Activated naive CD8-positive, alpha-beta T cell treated with anti-CD3 and anti-CD28 coated beads, Interleukin-2, amount 50 U/mL, for 16 hours (primary cell): ENCODE measurements at regions not wholly inside any gene's neighbourhood (a gene's known extent, or its start where the extent isn't known, plus 50 kb on each side); places are given as distances from the start of the nearest gene placed in this dataset.

Experiments
- DNase-seq: peaks from one replicate; pipeline ENCODE4 v3.0.0-alpha.2; 2020; ENCODE audit warnings: low read depth, low spot score

DNA sequence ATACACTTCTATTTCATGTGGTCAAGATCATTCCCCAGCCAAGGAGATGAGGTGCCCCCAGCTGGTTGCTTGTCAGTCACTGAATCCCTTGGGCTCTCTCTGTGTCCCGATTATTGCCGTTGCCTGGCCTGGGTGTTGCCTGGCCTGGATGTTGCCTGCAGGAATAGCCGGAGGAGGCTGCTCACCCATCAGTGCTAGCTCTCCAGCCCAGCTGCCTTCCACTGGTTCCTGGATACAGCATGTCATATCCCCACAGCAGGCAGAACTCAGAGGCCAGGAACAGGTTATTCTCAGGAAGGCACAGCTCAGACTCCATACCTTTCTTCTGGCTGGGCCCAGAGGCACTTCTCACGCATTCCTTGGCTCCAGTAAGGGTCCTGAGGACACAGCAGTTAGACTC, 542.1 kb upstream of the MGMT start:
- no peak for DNase-seq

DNA sequence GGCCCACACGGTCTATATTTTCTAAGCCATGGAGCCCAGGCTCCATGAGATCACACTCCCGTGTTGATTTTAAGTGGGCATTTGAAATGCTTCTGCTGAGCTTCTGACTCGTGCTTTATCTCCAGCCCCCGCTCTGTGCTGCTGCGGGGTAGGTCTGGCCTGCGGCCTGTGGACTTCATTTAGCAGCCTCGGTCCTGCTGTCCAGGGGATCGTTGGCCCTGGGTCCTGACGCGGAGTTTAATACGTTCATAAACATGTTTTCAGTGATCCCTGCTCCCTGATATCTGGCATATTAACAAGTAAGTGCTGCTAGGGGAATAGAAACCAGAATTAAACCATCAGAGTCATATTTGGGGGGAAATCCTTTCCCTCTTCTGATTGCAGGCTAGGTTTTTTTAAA, 540.3 kb upstream of the MGMT start:
- no peak for DNase-seq

DNA sequence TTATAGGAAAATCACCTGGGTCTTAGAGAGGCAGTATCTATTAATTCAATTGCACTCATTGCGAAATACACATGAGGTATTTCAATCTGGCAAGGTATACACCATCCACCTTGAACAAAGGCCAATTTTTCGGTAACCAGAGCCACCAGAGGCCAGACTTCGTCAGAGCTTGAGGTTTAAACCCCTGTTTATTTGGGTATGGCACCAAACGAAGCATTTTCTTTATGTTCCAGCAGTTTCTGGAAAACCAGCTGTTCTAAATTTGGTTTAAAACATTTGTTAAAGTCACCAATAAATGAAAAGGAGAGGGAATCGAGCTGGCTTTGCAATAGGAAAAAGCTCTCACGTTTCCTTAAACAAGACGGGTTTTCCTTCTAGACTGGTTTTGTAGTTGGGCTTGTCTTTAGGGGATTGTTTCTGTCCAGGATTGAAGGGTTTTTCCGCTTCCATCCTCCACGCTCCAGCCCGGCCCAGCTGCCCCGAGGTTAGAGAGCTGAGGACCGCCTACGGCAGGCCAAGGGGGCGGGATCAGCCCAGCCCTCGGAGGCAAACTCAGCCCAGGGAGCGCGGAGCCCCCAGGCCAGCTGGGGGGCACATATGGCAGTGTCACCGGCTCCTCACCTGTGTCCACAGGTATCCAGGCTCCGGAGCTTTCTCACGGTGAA, 539.4 kb upstream of the MGMT start:
- DNase-seq, result no peak

DNA sequence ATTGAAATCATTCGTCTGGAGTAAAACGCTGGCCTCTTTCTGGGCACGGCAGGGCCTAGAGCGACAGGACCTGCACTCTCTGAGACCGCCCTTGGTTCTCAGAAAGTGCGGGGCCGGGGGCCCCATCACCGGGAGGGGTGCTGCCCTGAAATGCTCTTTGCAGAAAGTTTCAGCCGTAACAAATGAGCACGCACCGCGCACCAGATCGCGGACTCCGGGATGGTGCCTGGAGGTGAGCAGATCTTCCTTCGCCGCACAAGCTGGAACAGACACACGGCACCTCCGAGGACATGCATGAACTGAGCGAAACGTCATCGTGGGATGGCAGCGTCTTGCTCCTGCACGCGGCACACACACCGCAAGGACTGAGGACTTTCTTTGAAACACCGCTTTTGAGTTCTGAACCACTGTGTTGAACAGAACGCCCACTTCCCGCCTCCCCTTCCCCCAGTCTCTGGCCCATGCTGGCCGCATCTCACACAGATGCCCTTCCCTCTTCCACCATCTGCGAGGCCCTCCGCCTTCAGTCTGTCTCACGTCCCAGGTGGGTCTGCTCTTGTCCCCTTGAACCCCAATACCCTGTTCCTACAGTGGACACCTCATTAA, 538.7 kb upstream of the MGMT start:
- no peak for DNase-seq

DNA sequence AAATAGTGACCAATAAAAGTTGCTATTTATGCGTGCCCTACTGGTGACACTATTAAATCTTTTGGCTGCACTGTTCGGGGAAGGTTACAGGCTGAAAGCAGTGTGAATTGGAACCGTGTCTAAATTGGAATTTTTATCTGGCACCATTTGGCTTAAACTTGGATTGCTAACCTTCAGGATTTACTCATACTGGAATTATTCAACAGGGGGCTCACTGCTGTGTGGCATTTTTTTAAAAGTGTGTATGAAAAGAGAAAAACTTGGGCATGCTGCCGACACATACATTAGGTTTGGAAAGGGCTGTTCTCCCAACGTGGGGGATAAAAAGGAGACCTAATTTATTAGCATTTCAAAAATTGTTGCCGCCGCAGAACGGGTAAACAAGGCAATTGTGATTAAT, 537.9 kb upstream of the MGMT start:
- DNase-seq, result no peak

DNA sequence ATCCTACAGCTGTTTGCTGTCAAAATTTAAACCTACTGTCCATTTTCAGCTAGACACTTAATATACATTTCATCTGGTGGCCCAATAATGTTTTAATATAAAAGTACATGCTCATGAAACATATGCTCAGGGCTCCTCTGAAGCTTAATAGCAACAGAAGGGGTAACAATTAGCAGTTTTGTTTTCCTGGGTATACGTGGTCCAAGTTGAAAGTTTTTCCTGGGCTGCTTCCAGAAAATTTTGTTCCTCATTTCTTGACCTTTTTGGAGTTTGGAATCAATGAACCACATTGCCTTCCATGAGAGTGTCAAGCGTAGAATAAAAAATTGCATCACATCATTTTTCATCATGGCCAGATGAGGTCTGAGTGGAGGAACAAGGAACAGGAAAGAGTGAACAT, 537.3 kb upstream of the MGMT start:
- DNase-seq, result no peak

DNA sequence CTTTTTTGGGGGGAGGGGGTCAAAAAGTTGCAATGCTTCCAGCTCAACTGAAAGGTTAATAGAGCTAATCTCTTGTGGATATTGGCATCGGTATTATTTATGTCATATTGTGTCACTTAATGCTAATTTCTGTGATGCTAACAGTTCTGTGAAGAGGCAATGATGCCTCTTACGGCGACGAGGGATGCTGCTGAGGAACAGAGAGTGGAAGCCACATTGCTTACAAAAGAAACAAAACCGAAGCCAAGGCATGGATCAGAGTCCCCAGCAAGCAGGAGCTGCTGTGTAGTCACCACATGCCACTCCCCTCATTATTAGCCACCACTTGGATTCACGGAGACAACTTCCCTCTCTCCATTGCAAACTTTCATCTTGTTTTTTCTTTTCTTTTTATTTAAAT, 536.5 kb upstream of the MGMT start:
- no peak for DNase-seq

DNA sequence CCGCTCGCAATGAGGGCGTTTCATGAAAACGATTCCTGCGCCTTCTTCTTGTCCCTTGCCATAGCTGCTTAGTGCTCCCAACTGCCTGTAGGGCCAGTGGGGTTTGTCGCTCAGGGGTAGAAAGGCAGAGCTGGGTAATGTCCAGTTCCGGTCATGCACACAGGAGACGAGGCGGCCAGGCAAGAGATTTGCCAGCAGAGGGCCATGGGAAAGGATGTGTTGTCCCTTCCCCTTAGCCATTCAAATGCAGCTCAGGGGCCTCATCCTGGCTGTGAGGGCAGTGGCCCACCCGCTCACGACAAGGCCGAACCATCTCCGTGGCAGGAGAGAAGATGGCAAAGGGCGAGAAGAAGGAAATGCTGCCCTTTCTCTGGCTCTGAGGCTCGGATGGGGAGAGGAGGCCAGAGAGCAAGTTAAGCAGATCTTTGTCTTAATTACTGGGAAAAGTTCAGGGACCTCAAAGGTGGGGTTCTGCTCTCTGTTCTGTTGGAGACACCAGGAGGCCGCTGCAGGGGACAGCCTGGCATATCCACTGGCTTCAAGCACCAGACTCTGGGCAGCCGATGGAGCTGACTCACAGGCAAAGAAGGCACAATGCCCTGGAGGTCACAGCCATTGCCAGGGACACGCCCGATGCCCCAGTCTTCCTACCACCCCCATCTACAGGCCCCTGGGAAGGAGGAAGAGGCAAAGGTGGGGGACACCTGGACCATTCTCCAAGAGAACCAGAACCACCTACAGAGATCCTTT, 534.8 kb upstream of the MGMT start:
- DNase-seq, result no peak

DNA sequence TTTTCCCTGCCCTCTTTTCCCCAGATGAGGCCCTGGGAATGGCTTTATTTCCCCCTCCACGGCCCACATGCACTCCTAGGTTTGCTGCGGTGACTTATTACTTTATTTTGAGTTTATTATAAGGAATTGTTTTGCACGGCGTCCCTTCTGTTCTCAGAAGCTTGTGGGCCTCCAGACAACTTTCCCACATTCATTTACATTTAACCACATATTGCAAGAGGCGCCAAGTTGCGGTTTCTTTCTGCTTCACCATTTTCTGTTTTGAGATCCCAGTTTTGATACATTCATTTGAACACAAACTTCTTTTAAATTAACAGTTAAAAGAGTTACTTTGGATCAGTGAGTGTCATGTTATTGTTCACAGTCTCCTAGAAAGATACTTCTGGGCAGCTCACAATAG, 532.5 kb upstream of the MGMT start:
- no peak for DNase-seq

DNA sequence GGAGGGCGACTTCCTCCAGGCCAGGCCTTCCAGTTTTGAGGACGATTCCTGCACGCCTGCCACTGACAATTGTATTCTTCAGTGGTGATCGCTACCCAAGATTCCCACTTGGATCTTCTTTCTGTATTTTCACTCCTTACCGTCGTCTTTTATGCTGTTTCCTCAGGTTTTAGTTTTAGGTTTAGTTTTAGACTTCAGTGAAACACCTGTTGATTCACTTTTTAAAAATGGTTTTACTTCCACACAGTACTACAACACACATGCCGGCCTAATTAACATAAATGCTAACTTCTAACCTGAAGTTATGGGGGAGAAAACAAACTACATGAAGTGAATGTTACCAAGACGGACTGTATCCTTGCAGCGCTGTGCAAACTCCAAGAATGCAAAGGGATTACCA, 530.6 kb upstream of the MGMT start:
- no peak for DNase-seq

DNA sequence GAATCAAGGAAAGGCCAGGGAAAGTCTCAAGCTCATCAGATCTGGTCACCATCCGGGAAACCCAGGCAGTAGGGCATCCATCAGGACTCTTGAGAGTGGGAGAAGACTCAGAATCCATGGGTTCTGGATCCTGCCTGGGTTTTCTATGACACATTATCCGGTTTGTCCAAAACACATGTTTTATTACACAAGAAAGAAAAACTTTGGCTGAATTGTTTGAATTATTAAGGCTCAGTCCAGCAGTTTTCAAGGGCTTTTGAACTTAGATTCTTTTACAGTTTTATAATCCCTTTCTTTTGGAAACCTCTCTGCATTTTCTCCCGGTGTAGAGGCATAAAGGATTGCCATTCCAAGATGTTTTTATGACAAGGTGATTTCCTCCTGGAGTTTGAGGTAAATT, 528.5 kb upstream of the MGMT start:
- DNase-seq, result no peak

DNA sequence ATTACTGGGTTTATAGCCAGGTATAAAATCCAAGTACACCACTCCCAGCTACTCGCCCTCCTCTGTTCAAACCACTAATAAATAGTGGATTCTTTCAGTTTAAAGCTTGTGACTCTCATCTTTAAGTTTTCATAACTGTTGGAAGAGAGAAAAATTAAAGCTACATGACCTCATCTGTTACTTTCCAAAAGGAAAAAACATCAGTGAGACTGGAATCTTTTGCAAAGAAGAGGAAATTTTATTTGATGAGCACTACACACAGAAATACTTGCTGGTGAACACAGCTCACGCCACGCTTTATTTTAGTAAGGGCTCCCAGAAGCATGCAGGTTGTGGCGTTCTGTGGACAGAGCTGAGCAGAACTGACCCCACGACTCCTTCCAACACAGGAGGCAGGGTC, 527.0 kb upstream of the MGMT start:
- no peak for DNase-seq

DNA sequence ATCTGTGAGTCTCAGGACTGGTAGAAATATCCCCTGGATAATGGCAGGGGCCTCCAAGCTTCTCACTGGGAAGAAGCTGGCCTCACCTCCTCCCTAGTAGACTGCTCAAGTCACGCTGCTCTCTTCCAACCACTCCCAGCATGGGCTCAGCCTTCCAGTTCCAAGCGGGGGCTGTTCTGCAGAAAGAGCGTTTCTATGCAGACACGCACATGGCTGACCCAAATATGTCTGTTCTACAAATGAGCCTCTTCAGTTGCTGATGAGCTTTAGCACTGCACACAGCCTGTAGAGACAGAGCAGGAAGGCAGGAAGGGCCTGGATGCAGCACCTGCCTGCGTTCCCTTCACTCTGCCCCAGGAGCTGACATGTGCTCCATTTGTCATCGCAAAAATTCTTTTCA, 523.9 kb upstream of the MGMT start:
- DNase-seq, result no peak

DNA sequence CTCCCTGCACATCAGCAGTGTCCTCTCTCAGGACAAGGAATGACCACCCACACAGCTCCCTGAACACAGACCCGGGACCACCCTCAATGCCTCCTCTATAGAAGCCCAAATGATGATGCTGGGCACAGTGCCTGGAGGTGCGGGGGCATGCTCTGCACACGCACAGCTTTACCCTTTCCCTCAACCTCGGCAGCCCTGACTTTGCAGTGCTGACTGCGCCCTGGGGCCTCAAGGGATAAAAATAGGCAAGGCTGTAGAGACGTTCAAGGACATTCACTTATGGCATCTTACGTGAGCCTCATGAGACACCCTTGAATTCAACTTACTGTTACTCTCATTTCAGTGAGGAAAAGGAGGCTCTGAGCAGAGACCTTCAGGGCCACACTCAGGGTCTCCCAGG, 521.6 kb upstream of the MGMT start:
- no peak for DNase-seq

DNA sequence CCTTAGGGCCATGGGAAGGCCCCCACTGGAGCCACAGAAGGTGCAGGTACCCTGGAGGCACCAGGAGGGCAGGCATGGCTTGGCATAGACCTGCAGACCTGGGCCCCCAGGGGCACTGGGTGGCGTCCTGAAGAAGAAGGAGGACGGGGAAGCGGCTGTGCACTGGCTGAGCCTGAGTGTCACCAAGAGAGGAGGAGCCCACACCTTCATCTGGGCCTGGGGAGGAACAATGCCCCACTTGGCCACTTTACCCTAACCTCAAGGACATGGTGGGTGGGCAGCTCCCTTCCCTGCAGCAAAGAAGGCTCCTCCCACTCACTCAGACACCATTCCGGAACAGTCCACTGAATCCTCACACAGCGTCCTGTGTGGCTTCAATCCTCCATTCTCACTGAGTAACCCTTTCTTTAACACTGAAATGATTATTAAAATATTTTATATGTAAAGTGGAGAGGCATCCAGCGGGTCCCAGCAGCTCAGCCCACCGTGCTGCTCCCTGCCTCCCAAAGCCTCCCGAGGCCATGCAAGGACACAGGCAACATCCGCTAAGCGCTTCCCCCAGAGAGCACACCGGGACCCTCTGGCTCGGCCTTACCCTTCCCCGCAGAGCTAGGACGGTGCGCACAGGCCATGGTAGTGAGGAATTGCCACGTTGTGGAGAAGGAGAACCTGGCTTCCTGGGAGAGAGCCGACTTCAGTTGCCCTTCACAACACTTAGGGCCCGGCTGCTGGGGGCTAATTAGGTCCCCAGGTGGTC, 516.7 kb upstream of the MGMT start:
- no peak for DNase-seq

DNA sequence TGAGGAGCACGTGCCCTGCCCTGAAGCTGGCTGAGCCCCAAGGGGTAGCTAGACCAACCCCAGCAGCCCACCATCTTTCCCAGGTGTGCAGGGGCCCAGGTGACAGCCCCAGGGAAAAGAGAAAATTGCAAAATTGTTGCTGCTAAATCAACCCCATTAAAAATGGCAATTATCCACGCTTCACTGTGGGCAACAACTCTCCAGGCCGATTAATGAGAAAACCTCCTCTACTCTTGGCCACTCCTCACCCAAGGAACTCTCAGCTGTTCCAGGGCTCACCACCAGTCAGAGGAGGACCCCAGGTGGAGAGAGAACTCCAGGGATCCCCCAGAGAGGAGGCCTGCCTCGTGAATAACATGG, 516.1 kb upstream of the MGMT start:
- DNase-seq, result no peak

DNA sequence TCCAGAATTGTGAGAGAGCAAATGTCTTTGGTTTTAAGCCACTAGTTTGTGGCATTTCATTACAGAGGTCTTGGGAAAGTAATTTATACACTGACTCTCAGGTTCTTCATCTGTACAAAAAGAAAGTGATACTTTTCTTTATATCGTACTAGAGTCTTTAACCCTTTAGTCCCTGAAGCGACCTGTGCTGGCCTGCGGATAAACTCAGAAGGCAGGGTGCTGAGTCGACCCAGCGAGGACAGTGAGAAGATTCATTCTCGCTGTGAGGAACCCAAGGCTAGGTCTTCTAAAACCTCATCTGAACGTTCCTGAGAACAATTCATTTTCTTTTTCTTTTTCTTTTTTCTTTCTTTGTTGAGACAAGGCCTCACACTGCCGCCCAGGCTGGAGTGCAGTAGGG, 514.2 kb upstream of the MGMT start:
- DNase-seq, result no peak

DNA sequence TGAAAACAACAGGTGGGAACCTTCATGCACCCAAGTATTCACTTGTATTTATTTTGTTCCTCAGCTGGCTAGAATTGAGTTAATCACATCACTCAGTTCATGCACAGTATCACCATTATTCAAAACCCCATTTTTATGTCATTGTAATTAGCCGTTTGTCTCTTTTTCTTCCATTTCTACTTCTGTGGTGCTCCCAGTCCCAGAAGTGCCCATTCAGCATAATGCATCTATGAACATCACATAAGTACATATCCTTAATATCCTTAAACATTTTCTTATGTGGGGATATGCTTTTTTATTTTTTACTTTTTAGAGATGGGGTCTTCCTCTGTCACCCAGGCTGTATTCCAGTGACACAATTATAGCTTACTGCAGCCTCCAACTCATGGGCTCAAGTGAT, 510.9 kb upstream of the MGMT start:
- DNase-seq, result no peak

DNA sequence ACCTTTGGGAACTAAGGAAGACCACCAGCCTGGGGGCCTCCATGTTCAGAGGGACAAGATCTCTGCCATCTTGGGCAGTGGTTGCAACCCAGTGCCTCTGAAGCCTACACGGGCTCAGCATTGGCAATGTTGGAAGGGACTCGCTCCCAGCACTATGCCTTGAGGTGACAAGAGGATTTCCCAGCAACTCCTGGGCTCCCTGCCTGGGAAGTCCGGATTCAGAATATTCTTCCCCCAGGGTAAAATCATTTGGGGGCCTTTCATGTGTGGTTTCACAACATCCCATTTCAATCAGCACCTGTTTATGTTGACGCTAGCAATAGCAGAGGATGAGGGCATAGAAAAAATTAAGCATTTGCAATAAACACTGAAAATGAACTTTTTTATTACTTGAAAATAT, 509.8 kb upstream of the MGMT start:
- DNase-seq, result no peak

DNA sequence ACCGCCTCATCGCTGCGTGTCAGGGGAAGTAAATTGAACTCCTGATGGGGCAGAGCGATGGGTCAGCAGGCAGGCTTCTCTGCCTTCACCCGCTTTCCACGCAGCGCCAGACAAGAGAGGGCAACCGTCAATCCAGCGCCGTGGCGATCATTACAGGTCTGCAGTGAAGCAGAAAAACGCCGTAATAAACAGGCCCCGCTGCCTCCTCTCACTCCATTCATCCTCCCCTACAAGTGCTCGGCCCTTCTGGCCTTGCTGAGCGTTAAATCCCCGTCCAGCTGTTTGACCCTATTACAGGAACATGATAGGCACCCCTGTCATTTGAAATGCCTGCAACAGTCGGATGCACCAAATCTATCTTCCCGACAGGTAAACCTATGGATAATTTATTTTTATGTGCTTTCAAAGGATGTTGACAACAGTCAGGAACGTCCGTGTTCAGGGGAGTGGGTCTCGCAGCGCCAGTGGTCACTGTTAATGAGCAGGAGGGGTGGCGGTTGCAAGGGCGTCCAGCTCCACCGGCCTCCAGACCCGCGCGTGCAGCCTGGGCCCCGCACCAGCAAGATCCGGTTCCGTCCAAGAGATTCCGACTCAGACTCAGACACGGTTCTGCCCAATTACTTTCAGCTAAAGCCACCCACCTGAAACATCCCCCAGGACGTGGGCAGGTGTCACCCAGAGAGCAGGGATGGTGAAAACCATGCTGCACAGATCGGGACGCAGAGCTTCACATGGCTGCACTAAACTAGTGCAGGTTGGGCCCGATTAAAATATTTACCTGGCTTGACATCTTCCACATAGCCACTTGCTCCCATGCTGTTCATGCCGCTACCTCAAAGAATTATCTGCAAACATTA, 508.0 kb upstream of the MGMT start:
- DNase-seq, result no peak

DNA sequence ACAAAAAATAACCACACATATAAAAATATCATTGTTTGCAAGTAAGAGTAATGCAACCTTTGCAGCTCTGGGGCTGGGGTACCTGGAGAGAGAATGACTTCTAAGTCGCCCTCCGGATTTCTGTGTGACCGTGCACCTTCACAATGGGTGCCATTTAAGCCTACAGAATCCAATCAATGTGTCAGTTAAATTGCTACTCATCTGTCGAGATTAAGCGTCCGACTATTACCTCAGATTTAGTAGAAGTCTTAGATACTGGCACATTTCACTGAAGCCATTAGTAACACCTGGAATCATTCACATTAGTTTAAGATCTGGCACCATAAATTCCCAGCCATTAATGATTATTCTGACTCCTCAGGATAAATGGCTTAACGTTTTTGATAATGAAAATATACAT, 507.3 kb upstream of the MGMT start:
- DNase-seq, result no peak

DNA sequence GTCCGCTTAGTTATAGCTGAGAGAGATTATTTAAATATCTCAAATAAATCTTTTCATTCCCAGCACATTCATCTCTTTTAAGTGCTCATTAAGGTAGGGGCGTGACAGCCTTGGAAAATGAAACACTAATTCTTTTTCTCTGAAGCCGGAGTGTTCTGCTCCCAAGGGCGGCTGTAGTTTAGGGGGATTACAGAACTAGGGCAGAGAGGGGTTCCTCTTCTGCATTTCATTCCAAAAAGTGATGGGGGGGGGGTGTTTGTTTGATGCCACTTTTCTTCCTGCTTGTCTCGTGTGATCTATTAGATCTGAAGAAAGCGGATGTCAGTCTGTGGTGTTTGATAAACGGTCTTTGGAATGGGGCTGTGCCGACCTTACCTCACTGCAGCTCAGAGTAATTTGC, 506.5 kb upstream of the MGMT start:
- no peak for DNase-seq
